K562 (cell line): ENCODE measurements at regions not wholly inside any gene's neighbourhood (a gene's known extent, or its start where the extent isn't known, plus 50 kb on each side); places are given as distances from the start of the nearest gene placed in this dataset.

Experiments
- ATAC-seq: fragments of 200-7000 bp; cut with Tn5 transposase; 3 replicates; pipeline ENCODE4 v1.9.1; 2020; ENCODE audit warnings: moderate library complexity
- BruUV-seq: library from RNA; stranded (reverse); fragments of 400-500 nt; replicated peaks from 2 replicates; lab custom pipeline; 2021; lab: Mats Ljungman, UMichigan
- CTCF ChIA-PET: fragments of 300-600 bp; formaldehyde crosslinking; extraction: SDS; loops from one replicate; lab custom pipeline; 2021; ENCODE audit warnings: low intra/inter-chr PET ratio; lab: Yijun Ruan, JAX
- POLR2A ChIA-PET: fragments of 300-600, 350-650 bp; sonication (Branson Sonifier 250); formaldehyde crosslinking; extraction: SDS; loops from one replicate; lab custom pipeline; 2021; ENCODE audit warnings: antibody characterized with exemption, inconsistent platforms; lab: Yijun Ruan, JAX
- DNase-seq, 4 experiments: peaks; one replicate each; pipeline versions ENCODE4 v3.0.0 to v3.0.0-alpha.2; 2011 to 2018; ENCODE audit warnings: low spot score in 3 of 4, mixed read lengths in 3 of 4; ENCODE audit errors: extremely low read depth in 1 of 4
- FAIRE-seq: peaks from 2 replicates; lab custom pipeline; 2011; peaks lifted over from hg19 to GRCh38; lab: Jason Lieb, UNC
- H2AFZ ChIP-seq: 2 replicates; pipeline ENCODE4 v1.6.0; 2011; ENCODE audit warnings: low read depth, low read length, control low read depth, inconsistent platforms
- H3K27ac ChIP-seq: fragments of 200-600 bp; 3 replicates; pipeline ENCODE4 v1.8.0; 2011; ENCODE audit warnings: low read depth, mild to moderate bottlenecking, control low read depth, inconsistent platforms, low read length, moderate library complexity, mixed read lengths; ENCODE audit errors: extremely low read depth
- H3K27me3 ChIP-seq, 2 experiments: fragments of 300-600 bp in 1 of 2; 2 replicates in 1 of 2; 3 replicates in 1 of 2; pipeline versions ENCODE4 v1.6.0 to v1.8.0; 2011; ENCODE audit warnings: inconsistent platforms in 2 of 2, low read length in 2 of 2, mild to moderate bottlenecking in 1 of 2, mixed read lengths in 1 of 2, moderate library complexity in 1 of 2; ENCODE audit not compliant: control insufficient read depth in 2 of 2, insufficient read depth in 2 of 2
- H3K36me3 ChIP-seq: fragments of 300-600 bp; 3 replicates; pipeline ENCODE4 v1.8.0; 2011; ENCODE audit warnings: mild to moderate bottlenecking, low read length, inconsistent platforms; ENCODE audit not compliant: control insufficient read depth, insufficient read depth
- H3K4me1 ChIP-seq, 2 experiments: fragments of 200-600 bp in 1 of 2; replicated peaks in 1 of 2; 2 replicates in 1 of 2; 3 replicates in 1 of 2; pipeline versions ENCODE4 v1.5.1 to v1.8.0; 2011; ENCODE audit warnings: inconsistent platforms in 2 of 2, low read length in 2 of 2, mild to moderate bottlenecking in 1 of 2, mixed read lengths in 1 of 2, moderate library complexity in 1 of 2; ENCODE audit not compliant: control insufficient read depth in 2 of 2, insufficient read depth in 2 of 2
- H3K4me2 ChIP-seq: 2 replicates; pipeline ENCODE4 v1.6.1; 2011; ENCODE audit warnings: low read length, control low read depth, inconsistent platforms, mixed read lengths; ENCODE audit not compliant: insufficient read depth
- H3K4me3 ChIP-seq: fragments of 200-600 bp; sonication (generic), shearing (Covaris generic); 2 replicates; pipeline ENCODE4 v1.5.1; 2016; ENCODE audit warnings: control low read depth, inconsistent platforms
- H3K79me2 ChIP-seq: fragments of 200-600 bp; 3 replicates; pipeline ENCODE4 v1.8.0; 2011; ENCODE audit warnings: low read length, inconsistent platforms; ENCODE audit not compliant: control insufficient read depth, insufficient read depth
- H3K9ac ChIP-seq, 2 experiments: 2 replicates each; pipeline versions ENCODE4 v1.6.0 to v1.6.1; 2011; ENCODE audit warnings: low read depth in 2 of 2, low read length in 2 of 2, control low read depth in 1 of 2, inconsistent platforms in 1 of 2, mild to moderate bottlenecking in 1 of 2, mixed read lengths in 1 of 2; ENCODE audit not compliant: insufficient read depth in 1 of 2
- H3K9me1 ChIP-seq: one replicate; pipeline ENCODE4 v1.6.0; 2011; ENCODE audit warnings: inconsistent platforms, mild to moderate bottlenecking, low read length, moderate library complexity; ENCODE audit not compliant: control insufficient read depth, insufficient read depth
- H3K9me3 ChIP-seq: replicated peaks from 2 replicates; pipeline ENCODE4 v1.5.1; 2011; ENCODE audit warnings: low read depth, low read length, inconsistent platforms; ENCODE audit not compliant: control insufficient read depth, insufficient read depth
- H4K20me1 ChIP-seq: replicated peaks from 2 replicates; pipeline ENCODE4 v1.6.1; 2011; ENCODE audit warnings: low read length, inconsistent platforms, mixed read lengths; ENCODE audit not compliant: control insufficient read depth, insufficient read depth
- DDX20 ChIP-seq: fragments of 450-650 bp; IDR thresholded peaks from 2 replicates; pipeline ENCODE4 v1.6.1; 2016; ENCODE audit warnings: missing genetic modification characterization, low read depth, mild to moderate bottlenecking, missing compliant biosample characterization, moderate library complexity
- FOS ChIP-seq: IDR thresholded peaks from 3 replicates; pipeline ENCODE4 v1.6.1; 2011; ENCODE audit not compliant: insufficient read length; ENCODE audit errors: extremely low read depth
- KLF13 ChIP-seq: fragments of 450-650 bp; IDR thresholded peaks from 2 replicates; pipeline ENCODE4 v1.6.1; 2016; ENCODE audit warnings: missing genetic modification characterization, low read depth, mild to moderate bottlenecking, missing compliant biosample characterization, moderate library complexity, borderline replicate concordance
- PCBP1 ChIP-seq: fragments of 200-400 bp; formaldehyde crosslinking; IDR thresholded peaks from 2 replicates; pipeline ENCODE4 v1.6.1; 2018; ENCODE audit warnings: mild to moderate bottlenecking, low read depth, low read length; ENCODE audit not compliant: poor library complexity, severe bottlenecking
- ZNF699 ChIP-seq: fragments of 250-450 bp; sonication (Bioruptor Pico); IDR thresholded peaks from 2 replicates; pipeline ENCODE4 v1.8.0; 2021; ENCODE audit warnings: mild to moderate bottlenecking, moderate library complexity; ENCODE audit not compliant: insufficient replicate concordance
- WGBS: fragments of 100-300 bp; shearing (Covaris generic); methylation state at CpG from one replicate; pipeline ENCODE4 v1.1.6; 2016; ENCODE audit warnings: low coverage, mixed read lengths; ENCODE audit not compliant: insufficient coverage; ENCODE audit errors: missing lambda C conversion rate; 5-methylcytosine and 5-hydroxymethylcytosine counted together
- in situ Hi-C: fragments of 300-500 bp; cut with MboI; formaldehyde crosslinking; loops from 4 replicates; pipeline ENCODE4 v1.15.0; 2018; ENCODE audit warnings: inconsistent platforms, mixed read lengths
- intact Hi-C: fragments of 100-400 bp; cut with micrococcal nuclease; formaldehyde crosslinking; loops from 2 replicates; pipeline ENCODE4 v1.14.2; 2022
- TF ChIP-seq, protein P1 (sequence below): fragments of 450-650 bp; formaldehyde crosslinking; IDR thresholded peaks from 2 replicates; pipeline ENCODE4 v1.4.0; 2020; ENCODE audit warnings: mild to moderate bottlenecking, moderate library complexity
- TF ChIP-seq, protein P2 (sequence below), 2 experiments: fragments of 450-650 bp in 1 of 2; sonication (generic) in 1 of 2; formaldehyde crosslinking in 1 of 2; IDR thresholded peaks; 2 replicates each; pipeline versions ENCODE4 v1.7.1 to v1.9.0; 2016 to 2022; ENCODE audit warnings: inconsistent platforms in 1 of 2, mild to moderate bottlenecking in 1 of 2, missing genetic modification reagents in 1 of 2

DNA sequence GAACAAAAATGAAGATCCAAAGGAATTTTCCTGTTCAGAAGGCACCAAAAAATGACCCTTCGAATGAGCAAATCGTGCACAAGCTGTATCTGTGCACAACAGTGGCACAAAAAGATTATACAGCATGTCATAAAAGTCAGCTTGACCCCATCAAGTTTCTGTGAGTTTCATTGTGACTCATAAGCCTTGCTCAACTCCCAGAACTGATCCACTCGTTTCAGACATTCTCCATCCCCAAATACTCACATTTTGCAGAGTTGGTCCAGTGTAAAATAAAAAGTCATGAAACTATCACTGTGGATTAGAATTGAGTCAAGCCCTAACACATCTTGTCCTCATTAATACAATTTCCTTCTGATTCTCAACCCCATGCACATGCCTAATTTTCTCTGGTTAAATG, 174.7 kb upstream of the PKN2 start:
- no peaks in the 10 kb centered on the region for H3K27me3 ChIP-seq
- in situ Hi-C loops: no loop called here
- H3K27ac ChIP-seq: no peak overlapping the region
- no peak overlapping the region for H3K4me3 ChIP-seq
- FAIRE-seq (no peak), DNase-seq (no peak), ATAC-seq (no peak)
- no peaks in the 10 kb centered on the region for H3K9me3 ChIP-seq
- no peaks in the 10 kb centered on the region for H3K4me1 ChIP-seq
- no peaks in the 10 kb centered on the region for H3K79me2 ChIP-seq
- no peak overlapping the region for H3K9ac ChIP-seq
- POLR2A ChIA-PET: no interaction called here
- WGBS: 0% methylated on average over 3 of the region's 3 CpGs
- BruUV-seq: no TSS peak
- CTCF ChIA-PET: no interaction called here
- no peaks in the 10 kb centered on the region for H4K20me1 ChIP-seq
- H3K9me1 ChIP-seq: no peaks in the 10 kb centered on the region
- TF ChIP-seq DDX20 (tag): no peak
- TF ChIP-seq, protein P1, sequence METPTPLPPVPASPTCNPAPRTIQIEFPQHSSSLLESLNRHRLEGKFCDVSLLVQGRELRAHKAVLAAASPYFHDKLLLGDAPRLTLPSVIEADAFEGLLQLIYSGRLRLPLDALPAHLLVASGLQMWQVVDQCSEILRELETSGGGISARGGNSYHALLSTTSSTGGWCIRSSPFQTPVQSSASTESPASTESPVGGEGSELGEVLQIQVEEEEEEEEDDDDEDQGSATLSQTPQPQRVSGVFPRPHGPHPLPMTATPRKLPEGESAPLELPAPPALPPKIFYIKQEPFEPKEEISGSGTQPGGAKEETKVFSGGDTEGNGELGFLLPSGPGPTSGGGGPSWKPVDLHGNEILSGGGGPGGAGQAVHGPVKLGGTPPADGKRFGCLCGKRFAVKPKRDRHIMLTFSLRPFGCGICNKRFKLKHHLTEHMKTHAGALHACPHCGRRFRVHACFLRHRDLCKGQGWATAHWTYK (CRISPR knock-in tag): no peak
- no peak for TF ChIP-seq ZNF699 (CRISPR knock-in tag)
- TF ChIP-seq PCBP1: no peak
- TF ChIP-seq FOS: no peak
- TF ChIP-seq, protein P2, sequence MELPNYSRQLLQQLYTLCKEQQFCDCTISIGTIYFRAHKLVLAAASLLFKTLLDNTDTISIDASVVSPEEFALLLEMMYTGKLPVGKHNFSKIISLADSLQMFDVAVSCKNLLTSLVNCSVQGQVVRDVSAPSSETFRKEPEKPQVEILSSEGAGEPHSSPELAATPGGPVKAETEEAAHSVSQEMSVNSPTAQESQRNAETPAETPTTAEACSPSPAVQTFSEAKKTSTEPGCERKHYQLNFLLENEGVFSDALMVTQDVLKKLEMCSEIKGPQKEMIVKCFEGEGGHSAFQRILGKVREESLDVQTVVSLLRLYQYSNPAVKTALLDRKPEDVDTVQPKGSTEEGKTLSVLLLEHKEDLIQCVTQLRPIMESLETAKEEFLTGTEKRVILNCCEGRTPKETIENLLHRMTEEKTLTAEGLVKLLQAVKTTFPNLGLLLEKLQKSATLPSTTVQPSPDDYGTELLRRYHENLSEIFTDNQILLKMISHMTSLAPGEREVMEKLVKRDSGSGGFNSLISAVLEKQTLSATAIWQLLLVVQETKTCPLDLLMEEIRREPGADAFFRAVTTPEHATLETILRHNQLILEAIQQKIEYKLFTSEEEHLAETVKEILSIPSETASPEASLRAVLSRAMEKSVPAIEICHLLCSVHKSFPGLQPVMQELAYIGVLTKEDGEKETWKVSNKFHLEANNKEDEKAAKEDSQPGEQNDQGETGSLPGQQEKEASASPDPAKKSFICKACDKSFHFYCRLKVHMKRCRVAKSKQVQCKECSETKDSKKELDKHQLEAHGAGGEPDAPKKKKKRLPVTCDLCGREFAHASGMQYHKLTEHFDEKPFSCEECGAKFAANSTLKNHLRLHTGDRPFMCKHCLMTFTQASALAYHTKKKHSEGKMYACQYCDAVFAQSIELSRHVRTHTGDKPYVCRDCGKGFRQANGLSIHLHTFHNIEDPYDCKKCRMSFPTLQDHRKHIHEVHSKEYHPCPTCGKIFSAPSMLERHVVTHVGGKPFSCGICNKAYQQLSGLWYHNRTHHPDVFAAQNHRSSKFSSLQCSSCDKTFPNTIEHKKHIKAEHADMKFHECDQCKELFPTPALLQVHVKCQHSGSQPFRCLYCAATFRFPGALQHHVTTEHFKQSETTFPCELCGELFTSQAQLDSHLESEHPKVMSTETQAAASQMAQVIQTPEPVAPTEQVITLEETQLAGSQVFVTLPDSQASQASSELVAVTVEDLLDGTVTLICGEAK (IDR thresholded peaks at IDR 0.05): no peak
- TF ChIP-seq, protein P2 (CRISPR knock-in tag; IDR thresholded peaks at IDR 0.05): no peak
- TF ChIP-seq KLF13 (tag): no peak
- TF ChIP-seq, all 486 proteins: peak for 0
- intact Hi-C loops: no loop called here
- no peaks in the 10 kb centered on the region for H3K36me3 ChIP-seq
- no peak overlapping the region for H3K4me2 ChIP-seq
- no peak overlapping the region for H2AFZ ChIP-seq
